ENCODE measurements at regions not wholly inside any gene's neighbourhood (a gene's known extent, or its start where the extent isn't known, plus 50 kb on each side); places are given as distances from the start of the nearest gene placed in this dataset.

GRCh38 chr13:57982782-57983181 is 351.2 kb downstream of the PCDH17 start:
- TF ChIP-seq CTCF (IDR thresholded peaks at IDR 0.05; ENCODE audit: insufficient read depth, low read depth, low read length) = no peak
- no peak for TF ChIP-seq EZH2 (IDR thresholded peaks at IDR 0.05; ENCODE audit: insufficient read depth, low read length)
